OCI-LY7 (cell line): ENCODE measurements at regions not wholly inside any gene's neighbourhood (a gene's known extent, or its start where the extent isn't known, plus 50 kb on each side); places are given as distances from the start of the nearest gene placed in this dataset.

Experiments used
- BruUV-seq: library from RNA; stranded (reverse); fragments of 400-500 nt; replicated peaks from 2 replicates; lab custom pipeline; 2021; lab: Mats Ljungman, UMichigan
- CTCF ChIA-PET: fragments of 300-600 bp; sonication (Branson Sonifier 250); formaldehyde crosslinking; loops from one replicate; lab custom pipeline; 2022; ENCODE audit warnings: antibody characterized with exemption; ENCODE audit not compliant: unreplicated experiment; lab: Charles Lee
- POLR2A ChIA-PET: fragments of 300-600 bp; sonication (Branson Sonifier 250); formaldehyde crosslinking; loops from one replicate; lab custom pipeline; 2022; ENCODE audit warnings: antibody characterized with exemption; lab: Charles Lee
- DNase-seq: peaks from one replicate; pipeline ENCODE4 v3.0.0-alpha.2; 2015; ENCODE audit warnings: low spot score
- H2AFZ ChIP-seq: fragments of 200-600 bp; sonication (generic), shearing (Covaris generic); 2 replicates; pipeline ENCODE4 v1.6.1; 2014; ENCODE audit warnings: mild to moderate bottlenecking, antibody characterized with exemption, low read length, moderate library complexity
- H3K27ac ChIP-seq: fragments of 200-600 bp; sonication (generic); 2 replicates; pipeline ENCODE4 v1.5.1; 2014; ENCODE audit warnings: mixed run types, low read depth, mild to moderate bottlenecking, moderate library complexity, low read length, inconsistent platforms; ENCODE audit not compliant: poor library complexity, severe bottlenecking
- H3K36me3 ChIP-seq: fragments of 200-600 bp; sonication (generic); 2 replicates; pipeline ENCODE4 v1.6.1; 2014; ENCODE audit warnings: mild to moderate bottlenecking, antibody characterized with exemption, low read length, moderate library complexity, mixed read lengths; ENCODE audit not compliant: insufficient read depth
- H3K4me1 ChIP-seq: fragments of 200-600 bp; sonication (generic); 2 replicates; pipeline ENCODE4 v1.5.1; 2014; ENCODE audit warnings: mild to moderate bottlenecking, low read length; ENCODE audit not compliant: insufficient read depth, poor library complexity, severe bottlenecking
- H3K4me2 ChIP-seq: fragments of 200-600 bp; sonication (generic); 2 replicates; pipeline ENCODE4 v1.6.1; 2014; ENCODE audit warnings: mild to moderate bottlenecking, low read length
- H3K4me3 ChIP-seq: fragments of 200-600 bp; sonication (generic); 2 replicates; pipeline ENCODE4 v1.5.1; 2014; ENCODE audit warnings: mild to moderate bottlenecking, low read depth, low read length; ENCODE audit not compliant: poor library complexity, severe bottlenecking
- H3K79me2 ChIP-seq: fragments of 200-600 bp; sonication (generic); 2 replicates; pipeline ENCODE4 v1.6.1; 2016; ENCODE audit warnings: low read depth, mild to moderate bottlenecking, low read length, moderate library complexity, mixed read lengths; ENCODE audit not compliant: insufficient read depth
- H3K9me2 ChIP-seq: fragments of 200-600 bp; sonication (generic); 2 replicates; pipeline ENCODE4 v1.6.1; 2016; ENCODE audit warnings: mild to moderate bottlenecking, low read length, mixed read lengths; ENCODE audit not compliant: insufficient read depth
- H3K9me3 ChIP-seq: fragments of 200-600 bp; sonication (generic); 2 replicates; pipeline ENCODE4 v1.6.1; 2014; ENCODE audit warnings: mild to moderate bottlenecking, mixed run types, low read length, mixed read lengths
- H4K20me1 ChIP-seq: fragments of 200-600 bp; sonication (generic); 2 replicates; pipeline ENCODE4 v1.6.1; 2014; ENCODE audit warnings: mild to moderate bottlenecking, antibody characterized with exemption, low read length, moderate library complexity, mixed read lengths; ENCODE audit not compliant: insufficient read depth
- CTCF ChIP-seq: fragments of 200-600 bp; sonication (generic); conservative IDR thresholded peaks from 2 replicates; pipeline ENCODE4 v1.5.1; 2014; ENCODE audit warnings: mild to moderate bottlenecking, antibody characterized with exemption, low read length, moderate library complexity, mixed read lengths
- EZH2phosphoT487 ChIP-seq: fragments of 200-600 bp; sonication (generic); IDR thresholded peaks from 2 replicates; pipeline ENCODE4 v1.6.1; 2018; ENCODE audit warnings: low read depth, borderline replicate concordance, mild to moderate bottlenecking, mixed run types, antibody characterized with exemption, low read length, moderate library complexity, mixed read lengths
- intact Hi-C: fragments of 100-400 bp; cut with micrococcal nuclease; formaldehyde crosslinking; loops from one replicate; pipeline ENCODE4 v1.10.0; 2022; ENCODE audit not compliant: unreplicated experiment

GRCh38 chr13:34217343-34218025, 399.5 kb downstream of the RFC3 start:
- CTCF ChIA-PET, result no interaction called here
- POLR2A ChIA-PET, result interaction anchor here (1.9 kb wide), 1 partner anchor 17 kb away, joined by 4 read pairs; no protein-coding TSS in a partner anchor

GRCh38 chr13:34223984-34224383, 406.0 kb downstream of the RFC3 start:
- no TSS peak for BruUV-seq
- H3K79me2 ChIP-seq, result no peaks in the 10 kb centered on the region
- no peaks in the 10 kb centered on the region for H4K20me1 ChIP-seq
- H3K4me2 ChIP-seq, result no peak overlapping the region
- H2AFZ ChIP-seq, result no peak overlapping the region
- no peak for DNase-seq
- no peaks in the 10 kb centered on the region for H3K9me3 ChIP-seq
- ChIA-PET CTCF (no interaction called here), POLR2A (no interaction called here)
- no peak overlapping the region for H3K4me3 ChIP-seq
- TF ChIP-seq CTCF, result no peak
- no peak for TF ChIP-seq EZH2phosphoT487
- H3K9me2 ChIP-seq, result no peaks in the 10 kb centered on the region
- intact Hi-C loops, result no loop called here
- H3K27ac ChIP-seq, result no peak overlapping the region
- H3K4me1 ChIP-seq, result no peaks in the 10 kb centered on the region
- H3K36me3 ChIP-seq, result no peaks in the 10 kb centered on the region

More at GRCh38 chr13:34217343-34218025, 399.5 kb downstream of the RFC3 start:
- DNase-seq, result no peak
- Histone ChIP-seq H3K79me2 (no peaks in the 10 kb centered on the region), H2AFZ (no peak overlapping the region), H3K27ac (no peak overlapping the region), H3K4me2 (no peak overlapping the region), H3K9me2 (no peaks in the 10 kb centered on the region), H3K9me3 (no peaks in the 10 kb centered on the region), H3K4me3 (no peak overlapping the region), H3K36me3 (no peaks in the 10 kb centered on the region), H4K20me1 (no peaks in the 10 kb centered on the region), H3K4me1 (no peaks in the 10 kb centered on the region)
- intact Hi-C loops, result no loop called here
- BruUV-seq, result no TSS peak
- TF ChIP-seq CTCF, result no peak
- no peak for TF ChIP-seq EZH2phosphoT487

- CTCF ChIA-PET, result no interaction called here
- no peaks in the 10 kb centered on the region for H3K9me2 ChIP-seq
These were observed 406.9 kb downstream of the RFC3 start for GRCh38 chr13:34224877-34225276.

More at GRCh38 chr13:34224877-34225276, 406.9 kb downstream of the RFC3 start:
- intact Hi-C loops, result no loop called here
- POLR2A ChIA-PET, result interaction anchor here (0.5 kb wide), 1 partner anchor 8 kb away, joined by 3 read pairs; no protein-coding TSS in a partner anchor
- no peaks in the 10 kb centered on the region for H4K20me1 ChIP-seq
- no peaks in the 10 kb centered on the region for H3K36me3 ChIP-seq
- no peak overlapping the region for H3K4me2 ChIP-seq
- no peak for DNase-seq
- no peaks in the 10 kb centered on the region for H3K9me3 ChIP-seq
- H2AFZ ChIP-seq, result no peak overlapping the region
- H3K79me2 ChIP-seq, result no peaks in the 10 kb centered on the region
- no peak for TF ChIP-seq CTCF
- no peak for TF ChIP-seq EZH2phosphoT487
- no peak overlapping the region for H3K27ac ChIP-seq
- H3K4me3 ChIP-seq, result no peak overlapping the region
- no peaks in the 10 kb centered on the region for H3K4me1 ChIP-seq
- BruUV-seq, result no TSS peak
